ENCODE measurements at regions not wholly inside any gene's neighbourhood (a gene's known extent, or its start where the extent isn't known, plus 50 kb on each side); places are given as distances from the start of the nearest gene placed in this dataset.

DNA sequence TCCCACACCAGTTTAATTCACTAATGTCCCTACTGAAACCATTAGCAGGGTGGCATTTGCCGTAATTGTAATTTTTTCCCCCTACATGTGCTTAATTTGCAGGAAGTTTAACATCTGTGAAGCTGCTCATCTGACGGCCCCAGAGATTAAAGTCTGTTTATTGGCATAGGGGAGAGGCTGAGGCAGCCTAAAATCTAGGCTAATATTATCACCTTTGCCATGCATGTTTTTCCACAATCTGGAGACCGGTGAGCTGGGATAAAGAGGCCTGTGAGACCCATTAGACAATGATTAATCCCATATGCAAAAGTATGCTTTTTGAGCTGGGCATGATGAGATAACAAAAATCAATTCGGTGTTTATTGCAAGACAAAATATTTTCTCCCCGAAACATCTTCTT is 561.2 kb upstream of the ALCAM start:
- FAIRE-seq (no peak), DNase-seq (ENCODE audit: low read depth, low spot score) (no peak)
- H3K9ac ChIP-seq (ENCODE audit: control insufficient read depth, extremely low read depth, insufficient read depth, low read length), result no peak overlapping the region
- no peak overlapping the region for H3K4me2 ChIP-seq (ENCODE audit: control insufficient read depth, extremely low read depth, insufficient read depth, low read depth, low read length)
- no peaks in the 10 kb centered on the region for H3K27me3 ChIP-seq (ENCODE audit: control insufficient read depth, extremely low read depth, insufficient read depth, low read length)
- TF ChIP-seq EZH2 (IDR thresholded peaks at IDR 0.05; ENCODE audit: low read length), result no peak
- TF ChIP-seq, protein P1, sequence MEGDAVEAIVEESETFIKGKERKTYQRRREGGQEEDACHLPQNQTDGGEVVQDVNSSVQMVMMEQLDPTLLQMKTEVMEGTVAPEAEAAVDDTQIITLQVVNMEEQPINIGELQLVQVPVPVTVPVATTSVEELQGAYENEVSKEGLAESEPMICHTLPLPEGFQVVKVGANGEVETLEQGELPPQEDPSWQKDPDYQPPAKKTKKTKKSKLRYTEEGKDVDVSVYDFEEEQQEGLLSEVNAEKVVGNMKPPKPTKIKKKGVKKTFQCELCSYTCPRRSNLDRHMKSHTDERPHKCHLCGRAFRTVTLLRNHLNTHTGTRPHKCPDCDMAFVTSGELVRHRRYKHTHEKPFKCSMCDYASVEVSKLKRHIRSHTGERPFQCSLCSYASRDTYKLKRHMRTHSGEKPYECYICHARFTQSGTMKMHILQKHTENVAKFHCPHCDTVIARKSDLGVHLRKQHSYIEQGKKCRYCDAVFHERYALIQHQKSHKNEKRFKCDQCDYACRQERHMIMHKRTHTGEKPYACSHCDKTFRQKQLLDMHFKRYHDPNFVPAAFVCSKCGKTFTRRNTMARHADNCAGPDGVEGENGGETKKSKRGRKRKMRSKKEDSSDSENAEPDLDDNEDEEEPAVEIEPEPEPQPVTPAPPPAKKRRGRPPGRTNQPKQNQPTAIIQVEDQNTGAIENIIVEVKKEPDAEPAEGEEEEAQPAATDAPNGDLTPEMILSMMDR (optimal IDR thresholded peaks at IDR 0.05 in 1 of 3, IDR thresholded peaks at IDR 0.05 in 1 of 3, conservative IDR thresholded peaks at IDR 0.05 in 1 of 3; ENCODE audit: extremely low read depth in 1 of 3, insufficient read depth in 2 of 3, low read length in 3 of 3), result no peak
- no peaks in the 10 kb centered on the region for H4K20me1 ChIP-seq (ENCODE audit: control insufficient read depth, extremely low read depth, insufficient read depth, low read length)
- H3K36me3 ChIP-seq (ENCODE audit: control insufficient read depth in 2 of 2, extremely low read depth in 1 of 2, insufficient read depth in 2 of 2, low read length in 2 of 2), result no peaks in the 10 kb centered on the region
- H3K4me1 ChIP-seq (ENCODE audit: control insufficient read depth, extremely low read depth, insufficient read depth, low read length), result no peaks in the 10 kb centered on the region
- H3K27ac ChIP-seq (ENCODE audit: control insufficient read depth, insufficient read depth, low read length), result no peak overlapping the region
- no peaks in the 10 kb centered on the region for H3K9me1 ChIP-seq (ENCODE audit: control insufficient read depth, extremely low read depth, insufficient read depth, low read length)
- no peaks in the 10 kb centered on the region for H3K79me2 ChIP-seq (ENCODE audit: control insufficient read depth, insufficient read depth, low read length)
- no peaks in the 10 kb centered on the region for H3K9me3 ChIP-seq (ENCODE audit: control insufficient read depth, low read depth, low read length)
- H2AFZ ChIP-seq (ENCODE audit: control insufficient read depth, low read length), result no peak overlapping the region
- dilution Hi-C loops (cut with MboI; ENCODE audit: extremely low pct_ligation_motif_present, low sequenced_read_pairs), result no loop called here
- no peak overlapping the region for H3K4me3 ChIP-seq (ENCODE audit: control insufficient read depth in 2 of 3, extremely low read depth in 1 of 3, insufficient read depth in 2 of 3, low read depth in 1 of 3, low read length in 3 of 3)

DNA sequence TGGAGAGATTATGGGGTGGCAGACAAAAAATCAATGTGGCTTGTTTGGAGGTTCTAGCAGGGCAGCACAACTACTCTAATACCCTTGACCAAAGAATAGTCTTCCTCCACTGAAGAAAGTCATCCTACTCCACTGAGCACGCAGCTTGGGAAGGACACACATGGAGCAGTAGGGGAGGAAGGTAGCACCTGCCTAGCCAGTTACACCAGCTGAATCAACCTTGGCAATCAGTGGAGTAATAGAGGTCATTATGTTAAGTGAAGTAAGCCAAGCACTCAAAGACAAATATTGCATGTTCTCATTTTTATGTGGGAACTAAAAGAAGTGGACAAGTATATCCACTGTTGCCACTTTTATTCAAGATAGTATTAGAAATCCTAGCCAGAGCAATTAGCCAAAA is 555.8 kb upstream of the ALCAM start:
- H3K9me1 ChIP-seq (ENCODE audit: control insufficient read depth, extremely low read depth, insufficient read depth, low read length), result no peaks in the 10 kb centered on the region
- H3K4me3 ChIP-seq (ENCODE audit: control insufficient read depth in 2 of 3, extremely low read depth in 1 of 3, insufficient read depth in 2 of 3, low read depth in 1 of 3, low read length in 3 of 3), result no peak overlapping the region
- no peaks in the 10 kb centered on the region for H3K79me2 ChIP-seq (ENCODE audit: control insufficient read depth, insufficient read depth, low read length)
- no peak overlapping the region for H3K9ac ChIP-seq (ENCODE audit: control insufficient read depth, extremely low read depth, insufficient read depth, low read length)
- no peak overlapping the region for H2AFZ ChIP-seq (ENCODE audit: control insufficient read depth, low read length)
- no peak for DNase-seq (ENCODE audit: low read depth, low spot score)
- H3K4me1 ChIP-seq (ENCODE audit: control insufficient read depth, extremely low read depth, insufficient read depth, low read length), result no peaks in the 10 kb centered on the region
- H3K27ac ChIP-seq (ENCODE audit: control insufficient read depth, insufficient read depth, low read length), result no peak overlapping the region
- no peaks in the 10 kb centered on the region for H3K9me3 ChIP-seq (ENCODE audit: control insufficient read depth, low read depth, low read length)
- TF ChIP-seq EZH2 (IDR thresholded peaks at IDR 0.05; ENCODE audit: low read length), result no peak
- TF ChIP-seq, protein P1 (optimal IDR thresholded peaks at IDR 0.05 in 1 of 3, IDR thresholded peaks at IDR 0.05 in 1 of 3, conservative IDR thresholded peaks at IDR 0.05 in 1 of 3; ENCODE audit: extremely low read depth in 1 of 3, insufficient read depth in 2 of 3, low read length in 3 of 3), result no peak
- no peaks in the 10 kb centered on the region for H3K36me3 ChIP-seq (ENCODE audit: control insufficient read depth in 2 of 2, extremely low read depth in 1 of 2, insufficient read depth in 2 of 2, low read length in 2 of 2)
- no peak overlapping the region for H3K4me2 ChIP-seq (ENCODE audit: control insufficient read depth, extremely low read depth, insufficient read depth, low read depth, low read length)
- no peaks in the 10 kb centered on the region for H4K20me1 ChIP-seq (ENCODE audit: control insufficient read depth, extremely low read depth, insufficient read depth, low read length)
- dilution Hi-C loops (cut with MboI; ENCODE audit: extremely low pct_ligation_motif_present, low sequenced_read_pairs), result no loop called here
- no peaks in the 10 kb centered on the region for H3K27me3 ChIP-seq (ENCODE audit: control insufficient read depth, extremely low read depth, insufficient read depth, low read length)
- no peak for FAIRE-seq
